HG03378 (cell line): ENCODE measurements at regions not wholly inside any gene's neighbourhood (a gene's known extent, or its start where the extent isn't known, plus 50 kb on each side); places are given as distances from the start of the nearest gene placed in this dataset.

ENCODE experiments used
- ATAC-seq: cut with Tn5 transposase; IDR thresholded peaks from one replicate; pipeline ENCODE4 v1.9.1; 2021; ENCODE audit warnings: mild to moderate bottlenecking, moderate library complexity; ENCODE audit not compliant: unreplicated experiment

- no peak for ATAC-seq
Measured at GRCh38 chr10:78426181-78426580, 392.5 kb downstream of the RPS24 start.

DNA sequence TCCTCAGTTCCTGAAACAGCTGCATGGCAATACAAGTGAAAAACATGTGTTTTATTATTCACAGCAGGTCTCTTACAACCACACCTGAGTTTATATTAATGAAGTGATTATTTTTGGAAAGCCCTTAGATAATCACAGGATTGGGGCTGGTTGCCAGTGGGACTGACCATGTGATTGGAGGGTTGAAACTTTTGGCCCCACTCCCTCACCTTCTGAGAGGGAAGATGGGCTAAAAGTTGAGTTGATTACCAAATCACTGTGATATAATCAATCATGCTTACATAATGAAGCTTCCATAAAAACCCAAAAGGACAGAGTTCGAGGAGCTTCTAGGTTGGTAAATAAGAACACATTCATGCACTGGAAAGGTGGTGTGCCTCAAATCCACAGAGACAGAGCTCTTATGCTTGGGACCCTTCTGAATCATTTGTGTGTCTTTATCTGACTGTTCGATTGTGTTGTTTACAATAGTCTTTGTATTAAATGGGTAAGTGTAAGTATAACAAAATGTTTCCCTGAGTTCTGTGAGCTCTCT lies 393.9 kb downstream of the RPS24 start:
- ATAC-seq, result no peak

DNA sequence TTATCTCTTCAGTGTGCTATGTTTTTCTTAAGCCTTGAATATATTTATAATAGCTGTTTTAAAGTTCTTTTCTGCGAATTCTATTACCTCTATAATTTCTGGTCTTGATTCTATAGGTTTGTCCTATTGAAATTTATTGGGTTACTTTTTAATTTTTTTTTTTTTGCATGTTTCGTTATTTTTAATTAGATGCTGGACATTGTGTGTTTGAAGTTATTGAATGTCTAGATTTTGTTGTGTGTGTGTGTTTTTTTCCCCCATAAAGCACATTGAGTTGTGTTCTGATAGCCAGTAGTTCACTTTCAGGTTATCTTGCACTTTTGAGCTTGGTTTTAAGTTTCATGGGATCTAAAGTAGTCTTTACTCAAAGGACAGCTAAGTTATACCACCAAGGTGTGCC lies 394.9 kb downstream of the RPS24 start:
- ATAC-seq, result no peak

DNA sequence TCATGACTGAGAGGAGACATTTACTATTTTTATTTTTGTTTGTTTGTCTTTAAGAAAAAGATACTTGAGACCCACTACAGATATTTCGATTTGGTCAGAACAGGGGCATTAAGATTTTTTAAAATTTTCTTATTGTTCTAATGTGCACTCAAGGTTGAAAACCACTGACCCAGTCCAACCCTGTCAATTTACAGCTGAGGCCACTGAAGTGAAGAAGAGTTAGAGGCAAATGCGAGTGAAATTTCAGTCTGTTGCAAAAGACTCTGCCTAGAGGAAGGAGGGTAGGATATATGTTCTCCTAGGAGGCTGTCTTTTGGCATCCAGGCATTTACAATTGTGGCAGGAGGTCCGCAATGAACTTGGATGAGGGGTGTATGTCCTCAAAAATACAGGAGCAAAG lies 396.3 kb downstream of the RPS24 start:
- ATAC-seq, result no peak

DNA sequence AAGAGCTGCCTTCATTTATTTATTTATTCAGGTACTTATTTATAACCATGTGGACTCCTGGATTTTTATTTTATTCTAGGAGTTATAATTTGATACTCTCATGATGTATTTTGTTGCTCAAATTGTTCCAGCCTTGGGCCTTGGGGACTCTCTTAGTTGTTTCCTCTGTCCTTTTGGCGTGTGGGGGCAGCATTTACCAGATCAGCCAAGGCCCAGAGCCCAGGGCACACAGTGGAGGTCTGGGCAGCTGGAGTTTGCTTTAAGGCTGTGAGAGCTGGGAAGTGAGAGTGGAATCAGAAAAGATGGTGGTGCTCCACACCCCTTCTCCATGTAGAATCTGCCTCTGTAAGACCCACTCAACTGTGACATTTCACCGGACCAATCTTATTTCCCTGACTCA lies 398.9 kb downstream of the RPS24 start:
- no peak for ATAC-seq

DNA sequence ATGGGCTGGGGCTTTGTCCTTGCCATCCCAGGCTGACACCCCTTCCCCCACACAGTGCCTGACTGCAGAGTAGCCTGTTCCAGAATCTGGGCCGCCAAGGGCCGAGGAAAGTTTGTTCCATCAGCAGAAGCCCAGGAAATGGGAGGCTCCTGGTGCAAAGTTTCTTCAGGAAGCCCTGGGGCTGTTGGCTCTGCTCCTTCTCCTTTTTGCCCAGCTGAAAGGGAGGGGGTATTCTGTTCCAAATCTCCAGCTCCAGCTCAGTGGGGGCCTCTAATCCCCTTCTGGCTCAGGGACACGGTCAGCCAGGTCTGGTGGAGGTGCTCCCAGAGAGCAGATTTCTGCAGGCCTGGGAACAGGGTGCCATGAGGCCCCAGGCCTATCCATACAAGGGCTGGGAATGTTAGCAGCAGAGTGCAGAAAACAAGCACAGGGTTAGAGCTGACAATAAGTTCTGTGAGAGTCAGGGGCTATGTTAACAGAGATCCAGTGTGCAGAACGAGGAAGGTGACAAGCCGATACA lies 399.5 kb downstream of the RPS24 start:
- ATAC-seq, result no peak

- no peak for ATAC-seq
Measured at GRCh38 chr10:78433766-78434535, 400.3 kb downstream of the RPS24 start.

- ATAC-seq, result no peak
Measured at GRCh38 chr10:78434886-78435285, 401.2 kb downstream of the RPS24 start.

GRCh38 chr10:78435484-78436221 lies 402.0 kb downstream of the RPS24 start:
- ATAC-seq, result no peak

GRCh38 chr10:78436222-78436573 lies 402.5 kb downstream of the RPS24 start:
- no peak for ATAC-seq

- ATAC-seq, result no peak
Measured at GRCh38 chr10:78436706-78437406, 403.2 kb downstream of the RPS24 start.

- ATAC-seq, result no peak
Measured at GRCh38 chr10:78437407-78437768, 403.7 kb downstream of the RPS24 start.

DNA sequence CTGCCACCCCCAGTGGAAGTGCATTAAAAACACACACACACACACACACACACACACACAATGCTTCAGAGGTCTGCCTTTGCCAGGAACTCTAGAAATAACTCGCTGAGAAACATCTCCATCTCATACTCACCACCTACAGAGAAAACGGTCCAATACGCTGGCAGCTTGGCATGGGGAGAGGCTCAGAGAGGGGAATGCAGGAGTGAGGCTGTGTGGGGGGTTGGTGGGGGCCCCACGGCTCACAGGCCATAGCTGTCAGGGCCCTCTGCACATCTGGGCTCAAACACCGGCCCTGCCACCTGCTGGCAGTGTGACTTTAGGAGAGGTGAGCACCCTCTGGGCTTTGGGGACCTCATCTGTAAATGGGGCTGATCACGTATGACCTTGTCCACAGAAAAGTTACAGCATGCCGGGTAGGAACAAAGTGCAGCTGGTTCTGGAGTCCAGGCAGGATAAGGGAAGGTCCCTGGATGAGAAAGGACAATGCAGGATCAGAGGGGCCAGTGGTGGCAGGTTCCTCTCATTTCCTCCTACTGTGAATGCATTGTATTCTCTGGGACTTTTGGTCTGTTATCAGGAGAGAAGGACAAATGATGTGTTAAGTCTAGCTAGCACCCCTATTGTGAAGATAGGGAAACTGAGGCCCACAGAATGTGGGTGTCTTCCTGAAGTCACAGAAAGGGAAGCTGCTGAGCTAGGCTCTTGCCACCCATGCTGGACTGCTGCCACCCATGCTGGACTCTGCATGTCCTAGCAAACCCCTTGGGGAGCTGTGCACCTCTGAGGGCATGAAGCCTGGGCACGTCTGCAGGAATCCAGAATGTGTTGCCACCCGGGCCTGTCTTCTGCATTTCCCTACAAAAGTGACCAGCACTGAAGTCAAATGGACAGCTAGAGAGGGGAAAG lies 404.6 kb downstream of the RPS24 start:
- ATAC-seq, result no peak

- no peak for ATAC-seq
Measured at GRCh38 chr10:78438907-78439809, 405.5 kb downstream of the RPS24 start.

- no peak for ATAC-seq
Measured at GRCh38 chr10:78441010-78441409, 407.3 kb downstream of the RPS24 start.

GRCh38 chr10:78441694-78442093 lies 408.0 kb downstream of the RPS24 start:
- no peak for ATAC-seq

DNA sequence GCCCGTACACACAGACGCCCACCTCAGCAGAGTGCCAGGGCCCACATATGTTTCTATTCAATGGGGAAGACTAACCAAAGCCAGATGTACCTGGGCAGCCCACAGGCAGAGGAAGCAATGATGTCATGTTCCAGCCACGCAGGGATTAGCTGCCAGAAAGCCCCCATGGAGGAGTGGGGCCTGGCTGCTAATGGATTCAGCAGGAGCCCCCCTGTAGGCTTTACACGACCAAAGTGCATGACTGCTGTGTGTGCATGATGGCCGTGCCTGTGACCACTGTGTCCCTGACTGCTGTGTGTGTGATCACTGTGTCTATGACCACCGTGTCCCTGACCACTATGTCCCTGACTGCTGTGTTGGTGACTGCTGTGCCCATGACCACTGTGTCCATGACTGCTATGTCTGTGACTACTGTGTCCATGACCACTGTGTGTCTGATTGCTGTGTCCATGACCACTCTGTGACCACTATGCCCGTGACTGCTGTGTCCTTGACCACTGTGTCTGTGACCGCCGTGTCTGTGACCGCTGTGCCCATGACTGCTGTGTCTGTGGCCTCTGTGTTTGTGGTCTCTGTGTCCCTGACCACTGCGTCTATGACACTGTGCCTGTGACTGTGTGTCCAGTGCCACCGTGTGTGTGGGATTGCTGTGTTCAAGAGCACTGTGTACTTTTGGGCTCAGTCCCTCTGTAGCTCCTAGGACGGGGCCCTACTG lies 409.3 kb downstream of the RPS24 start:
- ATAC-seq, result no peak

DNA sequence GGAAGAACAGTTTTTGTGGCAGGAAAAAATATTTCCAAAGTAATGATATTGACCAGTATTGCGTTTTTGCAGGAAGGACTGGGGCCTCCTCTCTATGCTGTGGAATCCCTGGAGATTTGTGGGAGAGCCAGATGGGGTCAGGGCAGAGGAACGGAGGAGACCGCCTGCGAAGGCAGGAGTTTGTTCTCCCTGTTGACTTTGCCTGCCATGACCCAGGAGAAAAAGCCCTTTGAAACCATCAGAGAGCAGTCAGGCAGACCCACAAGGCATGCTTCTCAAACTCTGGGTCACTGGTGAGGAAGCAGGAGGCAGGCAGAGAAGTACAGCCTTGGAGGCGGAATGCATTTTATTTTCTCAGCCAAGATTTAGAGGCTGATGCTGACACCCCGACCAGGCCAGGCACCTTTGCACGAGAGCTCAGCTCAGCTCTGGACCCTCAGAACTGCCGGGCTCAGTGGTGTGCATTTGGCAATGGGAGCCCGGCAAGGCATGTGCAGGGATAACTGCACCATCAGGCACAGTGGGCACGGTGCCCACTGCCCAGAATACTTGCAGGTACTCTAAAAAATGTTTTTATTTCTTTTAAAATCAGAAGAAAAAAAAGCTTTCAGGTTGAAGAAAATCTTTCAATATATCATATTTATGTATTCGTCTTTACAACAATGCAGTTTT lies 410.4 kb downstream of the RPS24 start:
- ATAC-seq, result no peak
